CD4-positive, alpha-beta memory T cell (primary cell): ENCODE measurements at regions not wholly inside any gene's neighbourhood (a gene's known extent, or its start where the extent isn't known, plus 50 kb on each side); places are given as distances from the start of the nearest gene placed in this dataset.
A peak's percentile ranks its signal among the peaks of the same experiment; 100 is the strongest.

ENCODE experiments used
- CTCF ChIA-PET: fragments of 350-600 bp; sonication (Branson Sonifier 250); formaldehyde crosslinking; loops from one replicate; lab custom pipeline; 2021; ENCODE audit warnings: inconsistent platforms; ENCODE audit not compliant: partially characterized antibody; lab: Charles Lee
- POLR2A ChIA-PET: fragments of 350-600 bp; sonication (Branson Sonifier 250); formaldehyde crosslinking; loops from one replicate; lab custom pipeline; 2021; ENCODE audit not compliant: partially characterized antibody; lab: Charles Lee
- DNase-seq, 5 donors: peaks; one replicate each; pipeline versions ENCODE4 v3.0.0 to v3.0.0-alpha.2; 2020 to 2022; ENCODE audit warnings: mixed read lengths in 1 of 5
- H3K27ac ChIP-seq: one replicate; pipeline ENCODE4 v1.7.0; 2013; ENCODE audit warnings: low read depth, low read length
- H3K27me3 ChIP-seq: 2 replicates; pipeline ENCODE4 v1.7.0; 2013; ENCODE audit warnings: mild to moderate bottlenecking, low read length, moderate library complexity; ENCODE audit not compliant: insufficient read depth
- H3K36me3 ChIP-seq: 2 replicates; pipeline ENCODE4 v1.7.0; 2013; ENCODE audit warnings: mild to moderate bottlenecking, low read length, moderate library complexity; ENCODE audit not compliant: insufficient read depth
- H3K4me1 ChIP-seq: 2 replicates; pipeline ENCODE4 v1.7.0; 2013; ENCODE audit warnings: mild to moderate bottlenecking, low read length, moderate library complexity; ENCODE audit not compliant: insufficient read depth
- H3K4me3 ChIP-seq, 2 donors: one replicate each; pipeline ENCODE4 v1.7.0; 2013; ENCODE audit warnings: low read length in 2 of 2, mild to moderate bottlenecking in 1 of 2
- H3K9me3 ChIP-seq, 2 donors: one replicate each; pipeline ENCODE4 v1.7.0; 2013; ENCODE audit warnings: low read length in 2 of 2, control low read depth in 1 of 2; ENCODE audit not compliant: control insufficient read depth in 1 of 2
- H3K27ac Mint-ChIP-seq, 7 donors: one replicate each; pipeline ENCODE4 v1.8.0; 2020 to 2021; ENCODE audit warnings: mixed read lengths in 7 of 7, mild to moderate bottlenecking in 6 of 7, inconsistent platforms in 3 of 7, moderate library complexity in 3 of 7
- H3K27me3 Mint-ChIP-seq, 2 donors: one replicate each; pipeline ENCODE4 v1.8.0; 2020 to 2021; ENCODE audit warnings: mixed read lengths in 2 of 2
- H3K36me3 Mint-ChIP-seq, 2 donors: one replicate each; pipeline ENCODE4 v1.8.0; 2020 to 2021; ENCODE audit warnings: mixed read lengths in 2 of 2, inconsistent platforms in 1 of 2, mild to moderate bottlenecking in 1 of 2
- H3K4me1 Mint-ChIP-seq, 4 donors: one replicate each; pipeline ENCODE4 v1.8.0; 2020 to 2021; ENCODE audit warnings: mixed read lengths in 4 of 4, mild to moderate bottlenecking in 1 of 4
- H3K4me3 Mint-ChIP-seq, 8 donors: one replicate each; pipeline ENCODE4 v1.8.0; 2020 to 2021; ENCODE audit warnings: mixed read lengths in 8 of 8, mild to moderate bottlenecking in 7 of 8, moderate library complexity in 6 of 8, inconsistent platforms in 3 of 8
- H3K9me3 Mint-ChIP-seq, 8 donors: one replicate each; pipeline ENCODE4 v1.8.0; 2020 to 2021; ENCODE audit warnings: mixed read lengths in 8 of 8, mild to moderate bottlenecking in 5 of 8, inconsistent platforms in 3 of 8, moderate library complexity in 1 of 8
- intact Hi-C: fragments of 100-400 bp; cut with micrococcal nuclease; formaldehyde crosslinking; loops from one replicate; pipeline ENCODE4 v1.15.1; 2023

DNA sequence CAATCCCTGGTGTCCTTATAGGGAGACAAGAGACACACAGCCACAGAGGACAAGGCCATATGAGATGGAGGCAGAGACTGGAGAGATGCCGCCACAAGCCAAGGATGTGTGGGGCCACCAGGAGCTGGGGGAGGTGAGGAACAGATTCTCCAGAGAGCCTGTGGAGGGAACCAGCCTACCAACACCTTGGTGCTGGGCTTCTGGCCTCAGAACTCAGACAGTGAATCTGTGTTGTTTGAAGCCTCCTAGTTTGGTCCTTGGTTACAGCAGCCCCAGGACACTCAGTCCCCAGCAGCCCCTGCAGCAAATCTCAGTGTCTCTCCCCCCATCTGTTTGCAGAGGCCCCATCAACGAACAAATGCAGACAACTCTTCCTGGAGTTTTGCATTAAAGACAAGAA is 73.2 kb upstream of the BHLHE23 start:
- H3K4me3 Mint-ChIP-seq: no peak overlapping the region
- H3K9me3 ChIP-seq: peaks cover 0 to 5% of the 10 kb centered on the region in 2 donors
- POLR2A ChIA-PET: no interaction called here
- no peaks in the 10 kb centered on the region for H3K4me1 Mint-ChIP-seq
- no peak for DNase-seq
- H3K27me3 Mint-ChIP-seq: peaks cover 26 to 27% of the 10 kb centered on the region in 2 donors
- H3K36me3 Mint-ChIP-seq: peaks cover 0 to 5% of the 10 kb centered on the region in 2 donors
- H3K27ac ChIP-seq: no peak overlapping the region
- no peaks in the 10 kb centered on the region for H3K4me1 ChIP-seq
- H3K27ac Mint-ChIP-seq: no peak overlapping the region
- CTCF ChIA-PET: no interaction called here
- peaks cover 2 to 51% (median 38%) of the 10 kb centered on the region in 8 donors for H3K9me3 Mint-ChIP-seq
- intact Hi-C loops: no loop called here
- no peaks in the 10 kb centered on the region for H3K36me3 ChIP-seq
- no peak overlapping the region for H3K4me3 ChIP-seq
- no peaks in the 10 kb centered on the region for H3K27me3 ChIP-seq

DNA sequence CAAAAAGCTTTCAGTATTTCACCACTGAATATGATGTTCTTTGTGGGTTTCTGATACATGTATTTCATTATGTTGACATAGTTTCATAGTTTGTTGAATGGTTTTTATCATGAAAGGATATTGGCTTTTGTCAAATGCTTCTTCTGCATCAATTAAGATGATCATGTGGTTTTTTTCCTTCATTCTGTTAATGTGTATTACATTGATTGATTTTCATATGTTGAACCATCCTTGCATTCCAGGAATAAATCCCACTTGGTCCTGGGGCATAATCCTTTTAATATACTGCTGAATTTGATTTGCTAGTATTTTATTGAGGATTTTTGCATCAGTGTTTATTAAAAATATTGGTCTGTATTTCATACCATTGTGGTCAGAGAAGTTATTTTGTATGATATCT is 70.9 kb upstream of the BHLHE23 start:
- Mint-ChIP-seq H3K4me3 (no peak overlapping the region), H3K27ac (no peak overlapping the region), H3K9me3 (peaks cover 2 to 54% (median 38%) of the 10 kb centered on the region in 8 donors), H3K4me1 (peaks cover 0 to 3% (median 1%) of the 10 kb centered on the region in 4 donors), H3K27me3 (peaks cover 30 to 31% of the 10 kb centered on the region in 2 donors), H3K36me3 (peaks cover 0 to 5% of the 10 kb centered on the region in 2 donors)
- intact Hi-C loops: no loop called here
- Histone ChIP-seq H3K27me3 (no peaks in the 10 kb centered on the region), H3K9me3 (peaks cover 0 to 5% of the 10 kb centered on the region in 2 donors), H3K4me3 (no peak overlapping the region), H3K27ac (no peak overlapping the region), H3K4me1 (no peaks in the 10 kb centered on the region), H3K36me3 (no peaks in the 10 kb centered on the region)
- no peak for DNase-seq
- ChIA-PET CTCF (no interaction called here), POLR2A (no interaction called here)

DNA sequence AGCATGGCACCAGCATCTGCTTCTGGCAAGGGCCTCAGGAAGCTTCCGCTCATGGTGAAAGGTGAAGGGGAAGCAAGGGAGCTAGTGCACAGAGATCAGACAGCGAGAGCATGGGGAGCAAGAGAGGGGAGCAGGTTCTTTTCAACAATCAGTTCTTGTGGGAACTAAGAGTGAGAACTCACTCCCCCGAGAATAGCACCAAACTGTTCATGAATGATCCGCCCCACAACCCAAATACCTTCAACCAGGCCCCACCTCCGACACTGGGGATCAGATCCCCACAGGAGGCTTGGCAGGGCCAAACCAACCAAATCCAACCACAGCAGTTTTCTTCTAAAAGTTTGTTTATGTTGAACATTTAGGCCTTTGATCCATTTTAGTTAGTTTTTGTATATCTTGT is 69.7 kb upstream of the BHLHE23 start:
- Histone ChIP-seq H3K27me3 (peaks cover under 1% of the 10 kb centered on the region), H3K9me3 (peaks cover 0 to 5% of the 10 kb centered on the region in 2 donors), H3K36me3 (no peaks in the 10 kb centered on the region), H3K4me1 (no peaks in the 10 kb centered on the region), H3K27ac (no peak overlapping the region), H3K4me3 (no peak overlapping the region)
- H3K4me1 Mint-ChIP-seq: peaks cover 0 to 8% (median 2%) of the 10 kb centered on the region in 4 donors
- H3K27ac Mint-ChIP-seq: no peak overlapping the region
- ChIA-PET CTCF (no interaction called here), POLR2A (no interaction called here)
- DNase-seq: no peak
- intact Hi-C loops: no loop called here
- H3K36me3 Mint-ChIP-seq: peaks cover 0 to 5% of the 10 kb centered on the region in 2 donors
- peaks cover 28 to 32% of the 10 kb centered on the region in 2 donors for H3K27me3 Mint-ChIP-seq
- H3K4me3 Mint-ChIP-seq: no peak overlapping the region
- peaks cover 2 to 54% (median 38%) of the 10 kb centered on the region in 8 donors for H3K9me3 Mint-ChIP-seq

DNA sequence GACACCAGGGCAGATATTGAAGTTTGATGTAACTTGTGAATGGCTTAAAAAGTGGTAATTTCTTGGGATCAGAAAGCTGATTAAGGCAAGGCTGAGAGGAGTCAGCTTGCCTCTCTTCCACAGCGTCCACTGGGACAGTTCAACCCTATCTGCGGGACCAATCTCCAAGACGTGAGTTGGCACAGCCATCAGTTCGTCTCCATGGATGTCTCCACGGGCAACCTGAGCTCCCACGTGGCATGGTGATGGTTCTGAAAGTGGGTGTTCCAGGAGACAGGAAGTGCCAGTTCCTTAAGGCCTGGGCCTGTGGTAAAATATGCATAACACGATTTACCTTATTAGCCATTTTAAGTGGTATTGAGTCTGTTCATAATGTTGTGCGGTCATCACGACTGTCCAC is 67.9 kb upstream of the BHLHE23 start:
- Mint-ChIP-seq H3K36me3 (peaks cover 0 to 3% of the 10 kb centered on the region in 2 donors), H3K27me3 (peaks cover 32 to 35% of the 10 kb centered on the region in 2 donors), H3K4me1 (peaks cover 2 to 14% (median 3%) of the 10 kb centered on the region in 4 donors), H3K4me3 (no peak overlapping the region), H3K9me3 (peaks cover 0 to 46% (median 35%) of the 10 kb centered on the region in 8 donors), H3K27ac (no peak overlapping the region)
- intact Hi-C loops: no loop called here
- Histone ChIP-seq H3K27me3 (peaks cover 5% of the 10 kb centered on the region), H3K36me3 (no peaks in the 10 kb centered on the region), H3K27ac (no peak overlapping the region), H3K4me3 (no peak overlapping the region), H3K9me3 (peaks cover 0 to 5% of the 10 kb centered on the region in 2 donors), H3K4me1 (no peaks in the 10 kb centered on the region)
- ChIA-PET CTCF (no interaction called here), POLR2A (no interaction called here)
- DNase-seq: no peak

DNA sequence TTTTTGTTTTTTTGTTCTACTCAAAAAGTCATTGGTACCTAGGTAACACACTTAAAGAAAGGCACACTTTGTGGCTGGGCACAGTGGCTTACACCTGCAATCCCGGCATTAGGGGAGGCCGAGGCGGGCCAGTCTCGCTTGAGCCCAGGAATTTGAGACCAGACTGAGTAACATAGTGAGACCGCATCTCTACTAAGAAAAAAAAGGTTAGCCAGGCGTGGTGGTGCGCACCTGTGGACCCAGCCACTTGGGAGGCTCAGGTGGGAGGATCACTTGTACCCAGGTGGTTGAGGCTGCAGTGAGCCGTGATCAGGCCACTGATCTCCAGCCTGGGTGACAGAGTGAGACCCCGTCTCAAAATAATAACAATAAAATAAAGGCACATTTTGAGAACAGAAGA is 67.4 kb upstream of the BHLHE23 start:
- no peak for DNase-seq
- Mint-ChIP-seq H3K4me3 (no peak overlapping the region), H3K27me3 (peaks cover 35 to 39% of the 10 kb centered on the region in 2 donors), H3K9me3 (peaks cover 0 to 41% (median 31%) of the 10 kb centered on the region in 8 donors), H3K4me1 (peaks cover 2 to 14% (median 3%) of the 10 kb centered on the region in 4 donors), H3K27ac (no peak overlapping the region), H3K36me3 (peaks cover 0 to 3% of the 10 kb centered on the region in 2 donors)
- ChIA-PET CTCF (no interaction called here), POLR2A (no interaction called here)
- intact Hi-C loops: no loop called here
- H3K27ac ChIP-seq: no peak overlapping the region
- H3K4me3 ChIP-seq: no peak overlapping the region
- H3K27me3 ChIP-seq: peaks cover 5% of the 10 kb centered on the region
- H3K36me3 ChIP-seq: no peaks in the 10 kb centered on the region
- peaks cover 0 to 5% of the 10 kb centered on the region in 2 donors for H3K9me3 ChIP-seq
- no peaks in the 10 kb centered on the region for H3K4me1 ChIP-seq

DNA sequence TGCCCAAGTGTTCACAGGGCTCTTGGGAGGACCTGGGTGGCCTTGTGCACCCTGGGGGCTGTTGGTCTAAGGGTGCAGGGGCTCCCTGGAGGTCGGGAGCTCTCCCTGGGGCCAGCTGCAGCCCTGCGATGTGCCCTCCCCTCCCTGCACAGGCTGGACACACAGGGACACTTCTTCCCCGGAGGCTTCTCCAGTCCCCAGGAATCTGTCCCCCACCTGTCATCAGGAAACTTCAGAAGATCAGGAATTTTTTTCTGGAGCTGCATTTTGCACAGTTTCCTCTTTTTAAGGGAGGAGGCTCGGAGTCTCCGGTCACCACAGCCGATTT is 66.9 kb upstream of the BHLHE23 start:
- Mint-ChIP-seq H3K4me3 (no peak overlapping the region), H3K27me3 (peaks cover 38 to 39% of the 10 kb centered on the region in 2 donors), H3K4me1 (peaks cover 2 to 14% (median 3%) of the 10 kb centered on the region in 4 donors)

DNA sequence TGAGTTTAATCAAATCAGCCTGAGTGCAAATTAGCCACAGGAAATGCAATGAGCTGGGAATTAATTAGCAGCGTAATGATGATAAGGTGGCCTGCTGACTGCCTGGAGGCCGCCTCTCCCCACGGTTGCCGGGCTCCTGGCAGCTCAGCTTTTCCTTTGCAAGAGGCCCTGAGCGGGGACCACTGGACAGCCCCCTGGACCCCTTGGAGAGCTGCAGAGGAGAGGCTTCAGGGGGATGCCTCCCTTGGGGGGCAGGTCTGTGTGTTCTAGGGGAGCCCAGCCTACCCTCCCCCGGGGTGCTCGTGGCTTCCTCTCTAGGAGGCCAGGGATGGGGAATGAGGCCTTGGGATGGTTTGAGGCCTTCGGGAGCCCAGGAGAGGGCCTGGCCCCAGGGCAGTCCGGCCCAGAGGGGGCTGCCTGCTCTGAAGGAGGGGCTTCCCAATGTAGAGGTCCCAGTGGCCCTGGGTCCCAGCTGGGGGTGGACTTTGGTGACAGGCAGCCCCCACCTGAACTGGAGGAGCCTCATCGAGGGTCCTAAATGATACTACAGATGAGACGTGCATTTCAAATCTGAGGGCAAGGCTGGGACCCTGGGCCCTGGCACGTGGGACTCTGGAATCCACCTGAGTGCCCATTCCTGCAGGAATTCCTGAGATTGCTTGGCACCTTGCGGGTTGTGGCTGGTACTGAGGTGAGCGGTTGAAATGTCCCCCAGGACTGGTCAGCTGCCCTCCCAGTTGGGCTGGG is 66.4 kb upstream of the BHLHE23 start:
- intact Hi-C loops: no loop called here
- Mint-ChIP-seq H3K4me1 (peaks cover 2 to 14% (median 3%) of the 10 kb centered on the region in 4 donors), H3K27me3 (peaks cover 38 to 39% of the 10 kb centered on the region in 2 donors), H3K9me3 (peaks cover 0 to 31% (median 21%) of the 10 kb centered on the region in 8 donors), H3K27ac (no peak overlapping the region), H3K4me3 (peak overlapping the region in 3 of 8 donors; percentile 12 to 47 (median 35)), H3K36me3 (peaks cover 0 to 2% of the 10 kb centered on the region in 2 donors)
- H3K9me3 ChIP-seq: peaks cover 0 to 5% of the 10 kb centered on the region in 2 donors
- CTCF ChIA-PET: no interaction called here
- DNase-seq: no peak
- POLR2A ChIA-PET: no interaction called here
- H3K36me3 ChIP-seq: no peaks in the 10 kb centered on the region
- no peak overlapping the region for H3K27ac ChIP-seq
- H3K4me1 ChIP-seq: no peaks in the 10 kb centered on the region
- no peak overlapping the region for H3K4me3 ChIP-seq
- peaks cover 5% of the 10 kb centered on the region for H3K27me3 ChIP-seq

More for the DNA sequence above, 66.9 kb upstream of the BHLHE23 start:
- peaks cover 0 to 36% (median 26%) of the 10 kb centered on the region in 8 donors for H3K9me3 Mint-ChIP-seq
- no peaks in the 10 kb centered on the region for H3K4me1 ChIP-seq
- H3K36me3 Mint-ChIP-seq: peaks cover 0 to 3% of the 10 kb centered on the region in 2 donors
- no peak overlapping the region for H3K4me3 ChIP-seq
- no peak overlapping the region for H3K27ac ChIP-seq
- CTCF ChIA-PET: no interaction called here
- H3K36me3 ChIP-seq: no peaks in the 10 kb centered on the region
- DNase-seq: no peak
- no peak overlapping the region for H3K27ac Mint-ChIP-seq
- H3K27me3 ChIP-seq: peaks cover 5% of the 10 kb centered on the region
- intact Hi-C loops: no loop called here
- POLR2A ChIA-PET: no interaction called here
- peaks cover 0 to 5% of the 10 kb centered on the region in 2 donors for H3K9me3 ChIP-seq
